SJSA1 (cell line): ENCODE measurements at regions not wholly inside any gene's neighbourhood (a gene's known extent, or its start where the extent isn't known, plus 50 kb on each side); places are given as distances from the start of the nearest gene placed in this dataset.
"Not testable (repeated sequence)": the region's sequence is repeated elsewhere in the genome, so short reads cannot be mapped to it uniquely, and the experiment has no call there.

Experiments used
- DNase-seq, 2 experiments: peaks; one replicate each; pipeline ENCODE4 v3.0.0-alpha.2; 2015 to 2020; ENCODE audit warnings: low spot score in 2 of 2, low read depth in 1 of 2
- H3K27ac ChIP-seq: fragments of 250-450 bp; sonication (Bioruptor Pico); 2 replicates; pipeline ENCODE4 v1.5.1; 2020; ENCODE audit warnings: mild to moderate bottlenecking, moderate library complexity
- H3K27me3 ChIP-seq: fragments of 250-450 bp; sonication (Bioruptor Pico); replicated peaks from 2 replicates; pipeline ENCODE4 v1.5.1; 2020; ENCODE audit warnings: mild to moderate bottlenecking, moderate library complexity
- H3K36me3 ChIP-seq: fragments of 250-450 bp; sonication (Bioruptor Pico); 2 replicates; pipeline ENCODE4 v1.5.1; 2020; ENCODE audit warnings: mild to moderate bottlenecking
- H3K4me1 ChIP-seq: fragments of 250-450 bp; sonication (Bioruptor Pico); replicated peaks from 2 replicates; pipeline ENCODE4 v1.6.1; 2021; ENCODE audit warnings: mild to moderate bottlenecking
- H3K4me3 ChIP-seq: fragments of 250-450 bp; sonication (Bioruptor Pico); 2 replicates; pipeline ENCODE4 v1.5.1; 2020; ENCODE audit warnings: mild to moderate bottlenecking
- H3K9me3 ChIP-seq: fragments of 250-450 bp; sonication (Bioruptor Pico); replicated peaks from 2 replicates; pipeline ENCODE4 v1.5.1; 2020; ENCODE audit warnings: mild to moderate bottlenecking

GRCh38 chr14:44414646-44415045, 92.4 kb downstream of the FSCB start:
- Histone ChIP-seq H3K27me3 (no peaks in the 10 kb centered on the region), H3K36me3 (no peaks in the 10 kb centered on the region), H3K4me3 (no peak overlapping the region), H3K9me3 (no peaks in the 10 kb centered on the region), H3K4me1 (no peaks in the 10 kb centered on the region), H3K27ac (no peak overlapping the region)
- no peak for DNase-seq

DNA sequence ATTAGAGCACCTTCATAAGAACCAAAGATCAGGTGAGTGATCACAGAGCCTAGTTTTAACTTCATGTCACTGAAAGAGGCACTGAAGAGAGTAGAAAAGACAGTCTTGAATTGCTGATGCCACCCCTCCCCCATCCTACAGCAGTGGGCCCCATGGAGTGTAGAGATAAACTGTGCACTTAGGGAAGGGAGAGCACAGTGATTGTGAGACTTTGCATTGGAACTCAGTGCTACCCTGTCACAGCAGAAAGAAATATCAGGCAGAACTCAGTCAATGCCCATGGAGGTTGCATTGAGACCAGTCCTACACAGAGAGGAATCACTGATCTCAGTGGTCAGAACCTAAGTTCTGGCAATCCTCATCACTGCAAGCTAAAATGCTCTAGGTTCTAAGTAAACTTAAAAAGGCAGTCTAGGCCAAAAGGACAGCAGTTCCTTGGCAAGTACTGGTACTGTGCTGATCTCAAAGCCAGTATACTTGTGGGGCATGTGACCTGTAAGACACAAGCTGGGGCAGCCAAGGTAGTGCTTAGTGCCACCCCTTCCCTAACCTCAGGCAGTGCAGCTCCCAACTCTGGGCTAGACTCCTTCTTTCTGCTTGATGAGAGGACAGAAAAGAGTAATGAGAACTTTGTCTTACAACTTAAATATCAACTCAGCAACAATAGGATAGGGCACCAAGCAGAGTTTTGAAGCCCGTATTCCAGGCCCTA, 94.1 kb downstream of the FSCB start:
- no peaks in the 10 kb centered on the region for H3K36me3 ChIP-seq
- no peaks in the 10 kb centered on the region for H3K4me1 ChIP-seq
- no peaks in the 10 kb centered on the region for H3K27me3 ChIP-seq
- no peak overlapping the region for H3K27ac ChIP-seq
- H3K9me3 ChIP-seq = no peaks in the 10 kb centered on the region
- H3K4me3 ChIP-seq = no peak overlapping the region
- no peak for DNase-seq

DNA sequence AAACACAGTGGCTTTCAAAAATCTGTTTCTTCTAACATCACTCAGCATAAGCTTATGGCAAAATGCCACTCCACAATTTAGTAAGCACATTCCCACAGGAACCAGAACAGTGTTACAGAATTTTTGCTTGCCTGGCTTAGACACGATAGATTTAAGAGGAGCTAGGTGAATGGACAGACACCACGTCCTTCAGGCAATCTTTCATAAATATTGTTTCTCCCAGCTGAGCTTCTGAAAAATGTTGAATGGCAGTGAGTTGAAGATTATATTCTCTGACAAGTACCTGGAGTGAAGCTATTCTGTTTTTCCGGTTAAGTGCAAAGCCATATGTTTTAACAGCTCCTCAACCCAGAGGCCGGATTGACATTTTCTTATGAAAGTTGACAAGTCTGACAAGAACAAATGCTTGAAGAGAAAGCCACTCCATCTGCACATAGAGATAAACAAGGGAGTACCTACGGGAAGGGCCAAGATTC, 102.0 kb downstream of the FSCB start:
- H3K27ac ChIP-seq = no peak overlapping the region
- H3K4me1 ChIP-seq = no peaks in the 10 kb centered on the region
- no peak for DNase-seq
- H3K9me3 ChIP-seq = no peaks in the 10 kb centered on the region; the same call in 1 of the 2 replicates
- no peak overlapping the region for H3K4me3 ChIP-seq
- no peaks in the 10 kb centered on the region for H3K36me3 ChIP-seq
- no peaks in the 10 kb centered on the region for H3K27me3 ChIP-seq

DNA sequence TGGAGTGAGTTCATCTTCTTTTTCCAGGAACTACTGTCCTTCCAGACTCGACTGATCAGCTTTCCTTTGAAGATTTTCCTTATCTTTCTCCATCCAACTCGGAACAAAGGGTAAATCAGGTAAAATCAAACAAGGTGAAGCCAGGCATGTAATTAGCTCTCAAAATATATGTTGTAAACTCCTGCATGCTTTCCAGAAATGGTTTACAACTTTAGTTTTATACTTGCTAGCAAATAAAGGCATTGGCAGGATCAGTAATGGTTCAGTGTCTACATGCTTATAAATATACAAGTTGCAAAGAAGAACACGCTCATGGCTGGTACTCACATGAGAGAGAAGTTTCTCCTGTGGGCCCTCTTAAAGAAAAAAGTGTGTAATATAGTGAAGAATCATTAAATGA, 102.5 kb downstream of the FSCB start:
- Histone ChIP-seq H3K4me3 (no peak overlapping the region), H3K36me3 (no peaks in the 10 kb centered on the region), H3K27me3 (no peaks in the 10 kb centered on the region), H3K9me3 (no peaks in the 10 kb centered on the region; the same call in 1 of the 2 replicates), H3K27ac (no peak overlapping the region), H3K4me1 (no peaks in the 10 kb centered on the region)
- no peak for DNase-seq

DNA sequence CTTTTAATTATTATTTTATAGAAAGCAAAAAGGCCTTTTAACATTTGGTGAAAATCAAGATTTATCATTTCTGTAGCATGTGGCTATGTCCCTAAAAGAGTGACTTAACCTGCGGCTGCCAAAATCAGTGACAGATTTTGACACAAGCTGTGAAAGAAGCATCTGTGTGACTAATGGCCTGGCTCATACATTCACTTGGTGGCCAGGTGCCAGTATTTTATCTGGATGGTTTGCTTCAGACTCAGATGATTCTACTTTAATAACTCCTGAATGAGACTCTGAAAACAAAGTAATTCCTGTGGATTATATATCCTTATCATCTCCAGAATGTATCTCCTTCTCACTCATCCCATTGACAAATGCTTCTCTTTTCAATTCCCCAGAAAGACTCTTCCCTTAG, 103.0 kb downstream of the FSCB start:
- H3K4me1 ChIP-seq = no peaks in the 10 kb centered on the region
- H3K4me3 ChIP-seq = no peak overlapping the region
- no peak overlapping the region for H3K27ac ChIP-seq
- no peaks in the 10 kb centered on the region for H3K36me3 ChIP-seq
- H3K27me3 ChIP-seq = no peaks in the 10 kb centered on the region
- DNase-seq = no peak
- H3K9me3 ChIP-seq = no peaks in the 10 kb centered on the region; the same call in 1 of the 2 replicates

DNA sequence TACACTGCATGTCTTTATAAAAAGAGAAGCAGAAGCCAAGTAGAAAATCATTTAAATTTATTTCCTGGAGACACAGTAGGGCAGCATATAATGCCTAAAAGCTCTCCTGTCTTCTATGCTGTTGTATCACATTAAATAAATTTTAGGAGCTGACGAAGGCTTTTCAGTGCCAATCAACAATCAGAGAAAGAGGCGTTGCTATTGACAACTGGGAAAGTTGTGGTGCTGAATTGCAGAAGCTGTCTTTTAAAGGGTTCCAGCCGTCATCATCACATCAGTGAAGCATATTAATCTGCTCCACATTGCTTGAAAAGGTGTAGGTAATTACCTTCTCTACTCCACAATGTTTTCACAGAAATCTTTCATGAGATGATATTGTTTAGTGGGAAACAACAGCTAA, 103.9 kb downstream of the FSCB start:
- H3K9me3 ChIP-seq = no peaks in the 10 kb centered on the region; the same call in 1 of the 2 replicates
- no peak overlapping the region for H3K27ac ChIP-seq
- no peaks in the 10 kb centered on the region for H3K36me3 ChIP-seq
- H3K4me1 ChIP-seq = no peaks in the 10 kb centered on the region
- H3K27me3 ChIP-seq = no peaks in the 10 kb centered on the region
- H3K4me3 ChIP-seq = no peak overlapping the region
- no peak for DNase-seq

DNA sequence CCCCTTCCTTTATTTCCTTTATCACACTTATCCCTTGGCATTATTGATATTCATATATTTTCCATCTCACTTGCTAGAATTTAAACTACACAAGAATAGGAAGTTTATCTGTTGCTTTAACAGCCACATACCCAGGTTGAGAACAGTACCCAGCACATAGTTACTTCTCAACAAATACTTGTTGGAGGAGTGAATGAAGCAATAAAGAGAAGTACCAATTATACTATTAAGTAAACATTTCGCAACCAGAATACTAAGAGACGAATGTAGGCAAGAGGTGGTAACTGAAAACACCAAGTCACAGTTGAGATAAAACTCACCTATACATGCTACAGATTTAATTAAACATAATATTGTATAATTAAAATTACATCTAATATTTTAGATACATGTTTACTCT, 110.9 kb downstream of the FSCB start:
- H3K9me3 ChIP-seq = no peaks in the 10 kb centered on the region
- DNase-seq = no peak
- no peaks in the 10 kb centered on the region for H3K4me1 ChIP-seq
- no peak overlapping the region for H3K27ac ChIP-seq
- H3K36me3 ChIP-seq = no peaks in the 10 kb centered on the region
- H3K4me3 ChIP-seq = no peak overlapping the region
- H3K27me3 ChIP-seq = no peaks in the 10 kb centered on the region

DNA sequence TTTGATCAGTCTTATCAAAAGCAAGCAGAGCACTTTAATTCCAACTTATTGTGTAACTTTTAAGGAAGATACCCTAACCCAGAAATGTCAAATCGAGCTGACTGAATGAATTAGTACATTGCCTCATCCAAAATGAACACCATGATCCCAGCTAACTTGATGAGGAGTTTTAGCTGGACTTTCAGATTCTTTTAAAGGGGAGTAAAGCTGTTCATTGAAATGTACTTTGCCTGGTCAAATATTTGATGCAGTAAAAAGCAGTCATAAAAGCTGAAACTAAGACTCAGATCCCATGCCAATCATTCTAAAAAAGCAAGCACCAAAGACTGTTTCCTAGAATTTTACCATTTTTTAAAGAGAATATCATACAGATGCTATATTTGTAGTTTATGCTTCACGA, 114.1 kb downstream of the FSCB start:
- no peak overlapping the region for H3K27ac ChIP-seq
- H3K4me1 ChIP-seq = no peaks in the 10 kb centered on the region
- H3K27me3 ChIP-seq = no peaks in the 10 kb centered on the region
- H3K4me3 ChIP-seq = no peak overlapping the region
- no peaks in the 10 kb centered on the region for H3K9me3 ChIP-seq
- H3K36me3 ChIP-seq = no peaks in the 10 kb centered on the region
- DNase-seq = no peak

DNA sequence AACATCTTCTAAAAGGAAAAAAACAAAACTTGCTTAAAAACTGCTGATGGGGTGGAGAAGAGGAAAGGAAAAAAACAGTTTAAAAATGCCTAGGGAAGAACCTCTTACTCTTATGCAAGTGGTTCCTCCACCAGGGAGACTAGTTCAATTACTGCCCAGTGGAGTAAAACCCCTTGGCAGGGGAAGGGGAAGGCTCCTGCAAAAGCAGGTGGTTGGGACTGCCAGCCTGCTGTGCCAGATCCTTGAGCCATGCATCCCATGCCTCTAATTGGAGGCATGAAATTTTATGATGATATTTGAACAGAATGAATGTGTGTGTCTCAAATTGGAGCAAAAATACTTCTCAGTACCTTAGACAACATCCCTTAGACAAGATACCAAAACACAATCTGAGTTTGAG, 118.8 kb downstream of the FSCB start:
- H3K27ac ChIP-seq = no peak overlapping the region
- no peaks in the 10 kb centered on the region for H3K27me3 ChIP-seq
- H3K9me3 ChIP-seq = no peaks in the 10 kb centered on the region
- no peaks in the 10 kb centered on the region for H3K36me3 ChIP-seq
- no peak overlapping the region for H3K4me3 ChIP-seq
- DNase-seq = no peak
- H3K4me1 ChIP-seq = no peaks in the 10 kb centered on the region

- DNase-seq = no peak
- Histone ChIP-seq H3K4me3 (no peak overlapping the region), H3K27ac (no peak overlapping the region), H3K36me3 (no peaks in the 10 kb centered on the region), H3K4me1 (no peaks in the 10 kb centered on the region), H3K9me3 (no peaks in the 10 kb centered on the region), H3K27me3 (no peaks in the 10 kb centered on the region)
Observed at GRCh38 chr14:44385906-44386305, 121.2 kb downstream of the FSCB start.

GRCh38 chr14:44385296-44385695, 121.8 kb downstream of the FSCB start:
- not testable (repeated sequence) for H3K9me3 ChIP-seq, H3K27me3 ChIP-seq, H3K36me3 ChIP-seq, H3K4me1 ChIP-seq, DNase-seq, H3K4me3 ChIP-seq, H3K27ac ChIP-seq

- H3K4me1 ChIP-seq, H3K27ac ChIP-seq, H3K36me3 ChIP-seq, H3K4me3 ChIP-seq, H3K27me3 ChIP-seq, DNase-seq, H3K9me3 ChIP-seq: not testable (repeated sequence)
Observed at GRCh38 chr14:44384601-44385293, 122.3 kb downstream of the FSCB start.

GRCh38 chr14:44384093-44384492, 123.0 kb downstream of the FSCB start:
- Histone ChIP-seq H3K27me3 (no peaks in the 10 kb centered on the region), H3K9me3 (no peaks in the 10 kb centered on the region), H3K4me1 (no peaks in the 10 kb centered on the region), H3K4me3 (no peak overlapping the region), H3K27ac (no peak overlapping the region), H3K36me3 (no peaks in the 10 kb centered on the region)
- no peak for DNase-seq

DNA sequence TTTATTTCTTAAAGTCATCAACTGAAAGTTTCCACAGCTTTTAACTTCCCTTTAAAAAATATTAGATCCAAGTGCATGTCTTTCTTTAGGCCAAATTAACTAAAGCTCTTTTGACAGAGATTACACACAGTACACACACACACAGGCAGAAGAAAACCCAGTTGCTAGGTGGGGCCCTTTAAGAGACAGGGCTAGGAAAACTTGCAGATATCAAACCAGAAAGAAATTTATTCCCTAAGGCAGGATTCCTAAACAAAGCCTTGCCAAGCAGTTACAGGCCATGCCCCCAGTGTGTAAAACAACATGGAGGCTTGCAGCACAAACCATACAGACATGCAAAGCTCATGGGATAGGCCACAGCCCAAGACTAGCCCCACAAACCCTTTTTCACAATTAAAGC, 123.4 kb downstream of the FSCB start:
- Histone ChIP-seq H3K27me3 (no peaks in the 10 kb centered on the region), H3K9me3 (no peaks in the 10 kb centered on the region), H3K4me1 (no peaks in the 10 kb centered on the region), H3K4me3 (no peak overlapping the region), H3K36me3 (no peaks in the 10 kb centered on the region), H3K27ac (no peak overlapping the region)
- DNase-seq = no peak
